CD4-positive, alpha-beta T cell treated with Interleukin-4 for 4 hours (primary cell): ENCODE measurements at regions not wholly inside any gene's neighbourhood (a gene's known extent, or its start where the extent isn't known, plus 50 kb on each side); places are given as distances from the start of the nearest gene placed in this dataset.

Experiments used
- DNase-seq: peaks from one replicate; pipeline ENCODE4 v3.0.0-alpha.2; 2020

DNA sequence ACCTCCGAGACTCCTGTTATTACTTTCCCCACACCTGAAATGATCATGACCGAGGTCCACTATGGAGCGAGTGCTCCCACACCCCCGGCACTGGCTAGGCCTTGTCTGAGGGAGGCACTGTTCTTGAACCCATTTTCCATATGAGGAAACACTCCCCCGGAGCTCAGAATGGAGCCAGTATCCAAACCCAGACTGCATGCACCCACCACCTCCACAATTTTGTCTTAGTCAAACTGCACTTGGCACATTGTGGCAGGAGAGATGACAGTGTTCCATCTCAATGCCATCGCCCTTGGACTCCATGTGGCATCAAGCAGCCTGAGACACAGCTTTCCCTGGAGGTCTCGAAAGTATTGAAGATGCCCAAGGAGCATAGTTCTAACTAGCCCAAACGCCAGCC is 154.1 kb downstream of the NUP210 start:
- DNase-seq = no peak

DNA sequence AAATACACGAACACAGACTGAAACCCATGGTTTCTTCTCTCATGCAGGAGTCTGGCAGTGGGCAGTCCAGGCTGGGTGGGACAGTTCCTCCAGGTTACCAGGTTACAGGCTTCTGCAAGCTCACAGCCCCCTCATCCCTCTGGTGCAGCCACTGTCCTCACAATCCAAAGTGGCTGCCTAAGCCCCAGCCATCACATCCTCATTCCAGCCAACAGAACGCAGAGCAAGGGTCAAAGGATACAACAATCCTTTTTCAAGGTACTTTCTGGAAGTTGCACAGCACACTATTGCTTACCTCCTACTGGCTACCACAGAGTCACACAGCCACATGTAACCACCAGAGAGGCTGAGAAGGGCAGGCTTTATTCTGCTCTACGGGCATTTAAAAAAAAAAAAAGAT is 154.6 kb downstream of the NUP210 start:
- no peak for DNase-seq

GRCh38 chr3:13265016-13265415 is 155.1 kb downstream of the NUP210 start:
- DNase-seq = no peak

DNA sequence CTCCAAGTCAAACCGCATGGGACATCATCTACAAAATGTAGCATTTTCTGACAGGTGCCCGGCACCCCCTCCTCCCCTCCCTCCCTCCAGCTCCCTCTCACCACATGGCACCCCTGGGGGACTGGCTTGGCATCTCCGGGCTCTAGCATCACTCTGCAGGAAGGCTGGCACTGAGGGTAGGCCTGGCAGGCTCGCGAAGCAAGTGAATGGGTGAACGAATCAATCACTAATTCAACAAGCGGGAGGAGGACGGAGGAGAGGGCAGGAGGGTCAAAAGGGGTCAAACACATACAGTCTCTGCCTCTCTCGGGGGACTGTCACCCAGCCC is 155.7 kb downstream of the NUP210 start:
- DNase-seq = no peak

DNA sequence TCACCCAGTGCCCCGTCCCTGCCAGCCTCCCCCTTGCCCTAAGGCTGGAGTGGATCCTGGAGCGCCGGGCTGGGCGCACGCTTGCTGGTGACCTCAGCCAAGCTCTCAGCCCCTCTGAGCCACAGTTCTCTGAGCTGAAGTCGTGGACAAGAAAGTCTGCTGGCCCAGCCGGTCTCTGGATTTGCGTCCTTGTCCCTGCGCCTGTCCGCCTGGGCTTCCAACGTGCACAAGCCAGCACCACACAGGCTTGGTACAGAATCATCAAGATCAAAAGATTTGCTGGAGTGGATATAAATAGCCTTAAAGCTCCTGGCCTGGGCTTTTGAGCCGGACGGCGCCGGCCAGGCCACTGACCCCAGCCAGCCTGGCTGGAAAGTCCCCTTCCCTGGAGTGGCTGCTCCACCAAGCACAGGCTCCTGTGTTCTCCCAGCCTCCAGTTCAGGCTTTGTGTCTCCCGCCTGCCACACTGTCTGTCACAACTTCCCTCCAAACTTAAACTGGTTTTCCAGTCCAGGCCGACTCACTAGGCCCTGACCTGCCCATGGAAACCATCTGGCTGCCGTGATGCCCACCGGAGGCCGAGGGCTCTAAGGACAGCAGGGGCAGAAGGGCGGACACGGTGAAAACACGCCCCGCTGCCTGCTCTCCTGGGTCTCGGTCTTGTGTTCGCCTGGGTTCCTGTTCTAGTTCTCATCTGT is 156.2 kb downstream of the NUP210 start:
- no peak for DNase-seq

DNA sequence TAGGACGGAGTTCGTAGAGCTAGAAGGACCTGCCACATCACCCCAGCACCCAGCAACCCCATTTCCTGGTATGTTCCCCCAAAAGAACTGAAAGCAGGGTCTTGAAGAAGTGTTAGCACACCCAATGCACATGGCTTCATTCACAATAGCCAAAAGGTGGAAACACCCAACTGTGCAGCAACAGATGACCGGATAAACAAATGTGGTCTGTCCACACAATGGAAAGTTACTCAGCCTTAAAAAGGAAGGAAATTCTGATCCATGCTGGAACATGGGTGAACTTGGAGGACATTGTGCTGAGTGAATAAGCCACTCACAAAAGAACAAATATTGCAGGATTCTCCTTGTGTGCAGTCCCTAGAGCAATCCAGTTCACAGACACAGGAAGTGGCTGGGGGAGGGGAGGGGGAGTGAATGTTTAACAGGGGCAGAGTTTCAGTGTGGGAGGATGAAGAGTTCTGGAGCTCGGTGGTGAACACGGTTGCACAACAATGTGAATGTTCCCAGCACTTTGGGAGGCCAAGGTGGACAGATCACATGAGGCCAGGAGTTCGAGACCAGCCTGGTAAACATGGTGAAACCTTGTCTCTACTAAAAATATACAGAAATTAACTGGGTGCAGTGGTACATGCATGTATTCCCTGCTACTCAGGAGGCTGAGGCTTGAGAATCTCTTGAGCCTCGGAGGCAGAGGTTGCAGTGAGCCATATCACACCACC is 157.5 kb downstream of the NUP210 start:
- no peak for DNase-seq

- DNase-seq = no peak
Observed at GRCh38 chr3:13261892-13262291, 158.2 kb downstream of the NUP210 start.

- DNase-seq = no peak
Observed at GRCh38 chr3:13261104-13261830, 158.9 kb downstream of the NUP210 start.

DNA sequence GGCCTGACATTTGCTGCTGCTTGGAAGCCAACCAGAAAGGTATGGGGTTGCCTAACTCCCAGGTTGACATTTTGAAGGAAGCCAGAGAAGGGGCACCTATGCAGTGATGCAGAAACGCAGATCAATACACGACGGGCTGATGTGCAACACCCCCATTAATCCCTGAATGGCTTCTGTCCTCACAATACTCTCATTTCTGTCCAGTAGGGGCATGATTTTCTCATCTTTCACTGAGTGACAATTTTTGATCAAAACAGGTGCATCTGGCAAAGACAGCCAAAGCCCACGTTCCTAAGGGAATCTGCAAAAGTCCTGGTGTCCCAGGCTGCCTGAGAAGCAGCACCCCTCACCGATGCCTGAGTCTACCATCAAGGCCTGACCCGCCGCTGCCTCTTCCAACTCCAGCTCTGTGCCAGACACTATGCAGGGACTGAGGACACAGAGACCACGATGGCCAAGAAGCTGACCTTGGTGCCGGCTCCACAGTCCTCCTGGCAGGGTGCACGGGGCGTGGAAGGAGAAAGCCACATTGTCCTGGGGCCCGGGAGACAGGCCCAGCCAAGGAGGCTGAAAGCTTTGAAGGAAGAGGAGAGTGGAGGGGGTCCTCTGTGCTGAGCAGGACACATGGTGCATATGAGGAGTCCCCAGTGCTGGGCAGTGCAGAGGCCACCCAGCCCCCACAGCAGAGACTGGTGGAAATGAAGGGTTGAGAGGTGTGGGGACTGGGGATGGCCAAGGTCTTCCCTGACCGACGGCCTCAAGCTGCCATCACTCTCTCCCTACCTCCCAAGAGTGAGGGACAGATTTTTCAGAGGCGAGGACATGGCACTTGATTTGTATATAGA is 159.6 kb downstream of the NUP210 start:
- no peak for DNase-seq

GRCh38 chr3:13259831-13260230 is 160.3 kb downstream of the NUP210 start:
- DNase-seq = no peak

GRCh38 chr3:13258986-13259514 is 161.1 kb downstream of the NUP210 start:
- no peak for DNase-seq

DNA sequence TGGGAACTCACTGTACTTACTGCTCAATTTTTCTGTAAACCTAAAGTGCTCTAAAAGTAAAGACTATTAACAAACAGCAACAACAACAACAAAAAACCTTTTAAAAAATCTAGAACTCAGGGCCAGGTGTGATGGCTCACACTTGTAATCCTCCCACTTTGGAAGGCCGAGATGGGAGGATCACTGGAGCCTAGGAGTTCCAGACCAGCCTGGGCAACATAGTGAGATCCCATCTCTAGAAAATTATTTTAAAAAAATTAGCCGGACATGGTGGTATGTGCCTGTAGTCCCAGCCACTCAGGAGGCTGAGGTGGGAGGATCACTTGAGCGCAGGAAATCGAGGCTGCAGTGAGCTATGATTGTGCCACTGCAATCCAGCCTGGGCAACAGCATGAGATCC is 161.8 kb downstream of the NUP210 start:
- no peak for DNase-seq

GRCh38 chr3:13257666-13258065 is 162.5 kb downstream of the NUP210 start:
- DNase-seq = no peak

- no peak for DNase-seq
Observed at GRCh38 chr3:13256845-13257244, 163.3 kb downstream of the NUP210 start.

GRCh38 chr3:13254028-13254951 is 165.8 kb downstream of the NUP210 start:
- DNase-seq = no peak

GRCh38 chr3:13253208-13253937 is 166.7 kb downstream of the NUP210 start:
- DNase-seq = no peak

GRCh38 chr3:13252207-13252606 is 167.9 kb downstream of the NUP210 start:
- no peak for DNase-seq

DNA sequence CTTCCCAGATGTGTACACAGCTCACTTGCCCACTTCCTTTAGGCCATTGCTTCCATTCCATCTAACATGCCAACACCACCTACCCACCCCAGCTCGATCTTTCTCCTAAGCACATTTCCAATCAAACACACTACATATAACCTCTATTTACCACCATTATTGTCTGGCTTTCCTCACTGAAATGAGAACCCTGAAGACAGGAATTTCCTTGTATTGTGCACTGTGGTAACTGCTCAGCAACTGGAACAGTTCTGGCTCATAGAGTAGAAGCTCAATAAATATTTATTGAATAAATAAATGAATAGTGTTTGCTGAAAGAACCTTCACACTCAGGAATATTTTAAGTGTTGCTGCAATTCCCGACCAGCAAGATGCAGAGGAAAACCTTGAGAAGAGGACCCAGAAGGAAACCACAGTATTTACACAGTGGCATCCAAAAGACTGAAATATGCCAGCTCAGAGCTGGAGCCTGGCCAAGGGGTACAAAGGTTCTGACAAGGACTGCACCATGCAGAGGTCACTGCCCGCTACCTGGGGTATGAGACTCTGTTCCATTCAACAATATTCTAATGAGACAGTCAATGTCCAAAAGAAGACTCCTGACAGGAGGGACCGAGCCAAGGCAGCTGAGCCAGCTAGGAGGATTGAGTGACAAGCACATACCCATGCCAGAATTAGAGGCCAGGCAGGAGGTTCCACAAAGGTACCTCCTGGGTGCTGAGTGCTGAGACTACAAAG is 168.8 kb downstream of the NUP210 start:
- no peak for DNase-seq

DNA sequence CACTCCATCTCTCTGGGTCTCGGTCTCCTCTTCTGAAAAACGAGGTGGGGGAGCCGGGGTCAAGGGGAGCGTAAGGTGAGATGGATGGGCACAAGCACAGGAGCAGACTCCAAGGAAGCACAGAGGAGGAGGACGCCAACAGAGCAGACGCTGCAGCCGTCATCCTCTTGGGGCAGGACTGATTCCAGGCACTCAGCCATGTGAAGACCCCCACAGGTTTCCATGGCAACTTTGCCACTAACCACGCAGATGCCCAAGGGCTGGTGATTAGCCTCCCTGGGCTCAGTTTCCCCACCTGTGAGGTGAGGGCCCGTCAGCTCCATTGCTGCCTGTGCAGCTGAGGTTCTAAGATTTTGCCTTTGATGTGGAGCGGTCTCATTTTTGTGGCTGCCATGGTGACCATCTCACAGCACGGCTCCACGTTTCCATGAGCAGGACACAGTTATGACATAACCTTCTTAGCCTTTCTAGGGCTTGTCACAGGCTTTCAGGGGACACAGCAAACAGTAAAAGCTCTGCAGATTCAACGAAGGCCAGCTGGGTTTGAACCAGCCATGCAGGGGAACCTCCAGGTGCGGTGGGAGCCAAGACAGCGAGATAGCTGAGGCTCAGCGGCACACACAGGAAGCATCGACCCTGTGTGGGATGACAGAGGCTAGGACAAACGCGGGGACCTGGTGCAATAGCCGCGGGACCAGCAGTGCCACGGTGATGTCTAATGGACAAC is 170.3 kb downstream of the NUP210 start:
- DNase-seq = no peak

DNA sequence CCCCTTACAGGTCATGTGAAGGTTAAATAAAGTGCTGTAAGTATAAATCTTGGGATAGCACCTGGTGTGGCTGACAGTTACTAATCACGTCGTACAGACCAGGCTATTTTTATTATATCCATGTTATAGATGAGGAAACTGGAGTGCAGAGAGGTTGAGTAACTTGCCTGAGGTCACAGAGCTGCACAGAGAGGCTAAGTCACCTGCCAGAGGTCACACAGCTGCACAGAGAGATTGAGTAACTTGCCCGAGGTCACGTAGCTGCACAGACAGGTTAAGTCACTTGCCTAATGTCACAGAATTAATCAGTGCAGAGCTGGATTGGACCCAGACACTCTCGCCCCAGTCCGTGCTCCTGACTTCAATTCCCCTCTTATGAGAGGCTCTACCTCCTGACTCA is 171.5 kb downstream of the NUP210 start:
- no peak for DNase-seq
